Hematopoietic multipotent progenitor cell treated with erythropoietin and hydrocortisone succinate and interleukin-3 and kit ligand, for 17 days (in vitro differentiated cells): ENCODE measurements at regions not wholly inside any gene's neighbourhood (a gene's known extent, or its start where the extent isn't known, plus 50 kb on each side); places are given as distances from the start of the nearest gene placed in this dataset.

ENCODE experiments used
- DNase-seq: peaks from one replicate; pipeline ENCODE4 v3.0.0-alpha.2; 2015; ENCODE audit warnings: low spot score

DNA sequence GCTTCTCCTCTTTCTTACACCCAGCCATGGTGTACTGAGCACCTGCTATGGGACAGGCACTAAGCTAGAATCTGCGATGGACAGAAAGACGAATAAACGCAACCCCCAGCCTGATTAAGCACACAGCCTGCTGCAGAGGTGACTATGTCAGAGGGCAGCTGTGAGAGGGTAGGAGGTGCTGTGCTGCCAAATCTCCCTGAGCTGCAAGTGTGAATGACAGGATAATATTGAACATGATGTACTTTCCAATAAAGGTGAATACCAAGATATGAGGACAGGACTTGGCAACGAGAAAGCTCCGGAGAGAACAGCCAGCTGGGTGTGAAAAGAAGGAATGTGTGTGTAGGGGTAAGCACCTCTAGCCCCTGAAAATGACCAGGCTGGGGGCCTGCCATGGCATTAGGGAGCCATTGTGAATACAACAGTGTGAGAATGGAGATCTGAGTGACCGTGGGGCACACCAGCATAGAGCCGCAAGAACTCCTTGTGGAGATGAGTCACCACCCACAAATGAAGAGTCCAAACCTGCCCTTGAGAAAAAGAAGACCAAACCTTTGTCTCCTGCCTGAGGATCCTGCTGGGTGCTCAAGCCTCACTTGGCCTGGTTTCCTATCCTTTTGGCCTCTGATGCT, 83.0 kb upstream of the ATF3 start:
- DNase-seq: no peak

DNA sequence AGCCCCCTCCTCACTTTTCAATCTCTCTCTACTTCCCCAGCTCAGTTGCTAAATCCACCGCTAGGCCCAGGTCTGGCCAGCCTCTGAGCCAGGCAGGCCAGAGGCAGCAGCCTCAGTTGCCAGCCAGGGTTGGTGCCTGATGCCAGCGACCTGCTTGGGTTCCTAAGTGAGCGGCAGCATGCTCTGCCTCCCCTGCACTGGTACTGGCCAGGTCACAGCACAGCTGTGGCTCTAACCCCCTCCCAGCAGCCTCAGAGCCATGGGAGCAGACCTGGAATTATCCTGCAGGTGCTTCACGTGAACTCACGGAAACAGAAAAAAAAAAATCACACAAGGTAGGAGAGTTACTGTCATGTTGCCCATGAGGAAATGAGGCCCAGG, 82.5 kb upstream of the ATF3 start:
- no peak for DNase-seq

DNA sequence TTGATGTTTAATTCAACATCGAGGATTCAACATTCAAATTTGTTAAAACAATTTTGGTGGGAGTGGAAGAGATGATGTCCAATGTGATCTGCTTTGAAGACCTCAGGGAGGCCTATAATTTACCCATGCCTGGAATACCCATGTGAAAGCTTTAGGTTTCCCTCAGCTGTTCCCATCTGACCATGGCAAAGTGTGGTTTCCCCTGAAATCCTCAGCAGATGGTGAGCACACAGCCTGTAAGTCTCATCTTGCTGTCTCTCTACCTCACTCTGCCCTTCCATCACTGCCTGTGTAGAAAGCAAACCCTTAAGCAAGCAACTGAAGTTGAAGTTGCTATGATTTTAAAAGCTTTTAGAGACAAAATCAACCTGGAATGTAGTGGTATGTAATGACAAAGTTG, 80.1 kb upstream of the ATF3 start:
- DNase-seq: no peak

DNA sequence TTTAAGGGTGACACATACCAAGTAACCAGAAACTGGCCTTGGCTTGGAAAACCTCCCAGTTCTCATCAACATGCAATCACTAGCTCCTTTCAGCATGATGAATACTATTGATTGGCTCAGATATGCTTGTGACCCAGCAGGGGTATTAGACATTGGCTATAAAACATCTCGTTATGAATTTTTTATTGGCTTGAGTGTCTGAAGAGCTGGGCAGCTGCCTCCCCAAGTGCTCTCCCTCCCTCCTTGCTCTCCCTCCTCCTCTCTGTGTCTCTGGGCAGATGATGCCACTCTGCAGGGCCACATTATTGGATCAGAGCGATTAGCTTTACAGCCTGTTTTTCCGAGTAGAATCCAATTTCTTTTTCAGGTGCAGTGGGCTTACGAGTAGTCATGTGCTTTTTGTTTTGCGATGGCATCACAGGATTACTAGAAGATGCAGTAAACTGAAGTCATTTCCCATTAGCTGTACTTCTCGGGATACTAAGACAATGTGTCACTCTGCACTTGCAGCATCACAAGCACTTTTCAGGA, 79.3 kb upstream of the ATF3 start:
- DNase-seq: no peak

DNA sequence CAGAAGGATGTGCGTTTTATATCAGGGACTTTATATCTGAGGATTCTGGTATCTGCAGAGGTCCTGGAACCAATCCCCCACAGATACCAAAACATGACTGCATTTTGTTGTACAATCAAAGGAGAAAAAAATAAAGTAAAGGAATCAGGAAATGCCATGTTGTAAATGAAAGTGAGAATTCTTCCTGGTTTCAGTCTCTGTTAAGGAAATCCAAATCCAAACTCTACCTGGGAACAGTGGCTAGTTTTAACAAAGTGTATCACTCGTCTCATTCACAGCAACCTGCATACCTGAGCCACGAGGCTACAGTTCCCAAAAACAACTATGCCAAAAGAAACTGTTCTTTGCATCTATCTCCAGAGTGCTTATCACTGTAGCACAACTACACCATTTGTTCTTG, 77.3 kb upstream of the ATF3 start:
- DNase-seq: no peak

DNA sequence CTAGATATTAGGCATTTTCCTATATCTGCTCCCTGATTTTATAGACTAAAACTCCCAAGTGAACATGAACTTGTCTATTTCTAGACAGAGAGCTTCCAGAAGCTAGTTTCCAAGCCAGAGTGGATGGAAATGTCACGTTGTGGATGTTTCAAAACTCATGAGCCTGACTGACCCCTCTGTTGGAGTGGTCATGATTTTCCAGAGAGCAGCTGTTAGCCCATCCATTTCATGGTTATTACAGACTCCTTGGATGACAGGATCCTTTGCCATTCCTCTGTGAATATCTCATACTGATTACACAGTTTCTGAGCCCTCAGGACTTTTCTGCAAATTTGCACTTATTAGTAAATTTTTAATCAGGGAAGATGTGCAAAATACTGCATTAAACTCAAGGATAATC, 76.8 kb upstream of the ATF3 start:
- DNase-seq: no peak

DNA sequence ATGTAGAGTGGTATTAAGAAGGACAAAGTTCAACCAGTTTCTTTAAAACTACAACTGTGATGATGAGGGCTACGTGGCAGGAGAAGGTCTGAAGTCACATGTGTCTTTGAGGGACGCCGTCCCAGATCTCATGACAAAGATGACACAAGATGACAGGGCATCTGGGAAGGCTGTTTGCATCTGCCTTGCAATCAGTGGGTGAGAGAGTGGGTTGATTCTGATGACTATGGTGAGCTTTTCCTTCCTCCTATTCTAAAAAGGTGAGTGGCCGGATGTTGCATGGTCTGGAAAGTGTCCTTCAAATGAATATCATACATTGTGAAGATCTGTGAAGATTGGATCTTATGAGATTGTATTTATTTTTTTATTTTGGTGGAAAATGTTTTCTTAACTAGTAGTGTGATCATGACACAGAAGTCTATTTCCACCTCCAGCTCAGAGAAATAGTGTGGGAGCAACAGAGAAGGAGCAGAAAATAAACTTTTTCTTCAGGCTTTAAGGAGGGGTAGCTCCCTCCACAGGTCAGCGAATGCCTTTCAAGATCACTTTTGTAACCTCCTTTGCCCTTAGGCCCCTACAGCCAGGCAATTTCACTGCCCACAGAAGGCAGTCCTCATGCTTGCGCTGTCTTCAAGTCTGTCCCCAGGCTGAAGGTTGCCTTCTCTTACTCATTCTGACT, 76.0 kb upstream of the ATF3 start:
- no peak for DNase-seq

DNA sequence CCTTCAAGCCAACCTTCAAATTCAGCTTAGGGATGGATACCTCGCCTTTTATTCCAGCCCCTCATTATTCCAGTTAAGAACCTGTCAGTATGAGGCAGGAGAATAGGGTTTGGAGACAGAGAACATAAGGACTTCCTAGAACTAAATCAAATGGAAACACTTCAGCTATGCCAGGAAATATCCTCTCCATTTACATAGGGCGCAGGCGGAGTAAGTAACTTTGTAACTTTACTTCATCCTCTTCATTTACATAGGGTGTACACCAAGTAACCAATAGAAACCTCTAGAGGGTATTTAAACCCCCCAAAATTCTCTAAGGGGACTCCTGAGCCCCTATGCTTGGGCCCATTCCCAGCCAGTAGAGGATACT, 75.4 kb upstream of the ATF3 start:
- no peak for DNase-seq

DNA sequence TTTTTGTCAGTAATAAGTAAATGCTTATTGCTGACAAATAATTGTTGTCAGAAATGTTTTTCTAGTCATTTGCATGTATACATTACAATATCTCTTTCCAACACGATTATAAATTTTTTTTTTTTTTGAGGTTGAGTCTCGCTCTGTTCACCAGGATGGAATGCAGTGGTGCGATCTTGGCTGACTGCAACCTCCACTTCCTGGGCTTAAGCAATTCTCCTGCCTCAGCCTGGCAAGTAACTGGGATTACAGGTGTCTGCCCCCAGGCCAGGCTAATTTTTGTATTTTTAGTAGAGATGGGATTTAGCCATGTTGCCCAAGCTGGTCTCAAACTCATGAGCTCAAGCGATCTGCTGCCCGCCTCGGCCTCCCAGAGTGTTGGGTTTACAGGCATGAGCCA, 72.0 kb upstream of the ATF3 start:
- no peak for DNase-seq

DNA sequence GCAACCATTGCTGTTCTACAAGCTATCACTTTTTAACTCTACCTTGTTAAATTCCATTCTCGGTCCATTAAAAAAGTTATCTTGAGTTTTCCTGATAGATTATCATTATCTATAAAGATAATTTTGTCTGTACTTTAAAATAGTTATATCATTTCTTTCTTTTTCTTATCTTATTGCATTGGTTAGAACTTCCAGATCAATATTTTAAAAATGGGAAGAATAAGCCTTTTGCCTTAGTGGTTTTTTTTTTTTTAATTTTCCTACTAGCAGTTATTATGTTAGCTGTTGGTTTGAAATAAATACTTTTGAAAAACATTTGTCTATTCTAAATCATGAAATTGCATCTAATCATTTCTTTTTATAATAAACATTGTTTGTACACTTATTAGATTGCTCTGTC, 71.0 kb upstream of the ATF3 start:
- no peak for DNase-seq

DNA sequence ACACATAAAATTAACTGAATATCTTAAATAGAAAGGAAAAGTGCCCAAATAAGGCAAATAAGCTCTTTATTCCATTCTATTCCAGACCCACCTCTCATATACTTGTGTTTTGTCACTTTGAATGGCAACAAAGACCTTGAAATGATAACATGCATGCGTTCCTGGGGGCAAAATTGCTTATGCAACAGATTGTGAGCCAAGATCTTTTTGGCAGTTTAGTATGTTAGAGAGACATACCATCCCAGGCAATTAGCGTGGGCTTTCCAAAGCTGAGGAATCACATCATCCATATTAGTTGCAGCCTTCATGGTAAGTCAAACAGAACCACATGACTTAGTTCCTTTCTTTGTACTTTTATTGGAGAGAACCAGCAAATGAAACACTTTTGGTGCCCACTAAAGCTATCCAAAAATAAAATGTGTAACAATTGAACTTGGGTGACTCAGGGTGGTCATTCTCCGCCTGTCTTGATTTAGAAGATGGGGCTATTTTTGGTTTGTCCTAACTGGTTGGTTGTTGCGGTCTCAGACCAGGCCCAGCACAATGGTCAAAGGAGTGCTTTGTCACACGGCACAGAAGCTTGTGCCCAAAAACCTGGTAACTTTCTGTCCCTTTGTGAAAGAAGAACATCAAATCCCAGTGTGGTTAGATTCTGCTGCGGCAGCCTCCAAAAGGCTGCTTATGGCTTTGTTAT, 68.7 kb upstream of the ATF3 start:
- DNase-seq: no peak

DNA sequence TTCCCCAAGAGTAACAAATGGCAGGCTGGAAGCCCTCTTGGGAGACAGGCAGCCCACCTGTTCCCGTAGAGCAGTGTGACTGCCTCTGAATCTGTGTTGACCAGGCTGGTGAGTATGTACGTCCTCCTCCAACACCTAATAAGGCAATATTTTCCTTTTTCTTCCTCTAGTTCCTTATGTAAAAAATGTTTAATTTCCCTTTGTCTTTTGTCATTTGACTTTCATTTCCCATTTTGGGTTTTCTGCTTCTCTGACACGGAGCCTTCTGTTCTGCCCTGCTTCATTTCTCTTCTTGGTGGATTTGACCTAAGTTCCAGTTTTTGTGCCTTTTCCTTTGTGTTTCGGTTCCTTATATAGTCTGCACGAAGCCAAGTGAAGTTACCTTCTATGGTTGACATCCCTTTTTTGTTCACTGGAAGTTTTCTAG, 65.8 kb upstream of the ATF3 start:
- DNase-seq: no peak

DNA sequence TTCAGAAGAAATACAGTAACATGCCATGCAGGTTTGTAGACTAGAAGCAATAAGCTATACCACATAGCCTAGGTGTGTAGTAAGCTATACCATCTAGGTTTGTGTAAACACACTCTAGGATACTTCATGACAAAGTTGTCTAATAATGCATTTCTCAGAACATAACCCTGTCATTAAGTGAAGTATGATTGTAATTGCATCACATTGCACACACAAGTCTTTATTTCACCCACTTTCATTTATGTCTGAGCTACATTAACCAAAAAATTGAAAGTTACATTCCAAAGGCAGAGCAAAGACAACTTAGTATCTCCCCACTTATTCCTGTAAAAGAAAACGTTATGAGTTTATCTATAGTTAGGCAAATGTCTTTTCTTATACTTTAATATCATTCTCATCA, 64.5 kb upstream of the ATF3 start:
- DNase-seq: no peak

DNA sequence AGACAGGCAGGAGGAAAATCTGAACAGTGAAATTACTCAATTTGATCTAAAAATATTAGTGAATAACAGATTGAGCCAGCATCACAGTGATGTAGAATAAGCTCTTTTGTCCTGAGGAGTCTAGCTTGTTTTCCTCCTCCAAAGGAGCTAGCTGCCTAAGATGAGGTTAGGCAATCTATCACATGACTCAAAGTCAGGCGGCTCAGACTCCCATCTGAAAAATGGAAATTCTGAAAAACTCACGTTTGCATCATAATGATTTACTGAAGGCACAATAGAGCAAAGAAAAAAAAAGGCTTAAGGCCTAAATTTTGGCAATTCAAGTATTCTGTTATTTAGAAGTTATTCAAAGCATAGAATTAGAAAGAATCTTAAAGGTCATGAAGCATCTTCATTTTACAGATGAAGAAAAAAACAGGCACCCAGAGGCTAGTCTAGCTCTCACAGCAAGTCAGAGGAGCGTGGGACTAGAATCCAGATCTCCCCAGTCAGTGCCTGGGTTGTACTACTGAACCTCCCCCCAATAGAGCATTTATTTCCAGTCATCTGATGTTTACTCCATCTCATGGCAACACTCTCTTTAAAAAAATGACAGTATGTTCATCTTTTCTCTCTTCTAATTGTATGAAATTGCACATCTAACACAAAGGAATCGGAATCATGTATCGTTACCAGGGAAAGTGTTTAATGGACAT, 62.5 kb upstream of the ATF3 start:
- no peak for DNase-seq

DNA sequence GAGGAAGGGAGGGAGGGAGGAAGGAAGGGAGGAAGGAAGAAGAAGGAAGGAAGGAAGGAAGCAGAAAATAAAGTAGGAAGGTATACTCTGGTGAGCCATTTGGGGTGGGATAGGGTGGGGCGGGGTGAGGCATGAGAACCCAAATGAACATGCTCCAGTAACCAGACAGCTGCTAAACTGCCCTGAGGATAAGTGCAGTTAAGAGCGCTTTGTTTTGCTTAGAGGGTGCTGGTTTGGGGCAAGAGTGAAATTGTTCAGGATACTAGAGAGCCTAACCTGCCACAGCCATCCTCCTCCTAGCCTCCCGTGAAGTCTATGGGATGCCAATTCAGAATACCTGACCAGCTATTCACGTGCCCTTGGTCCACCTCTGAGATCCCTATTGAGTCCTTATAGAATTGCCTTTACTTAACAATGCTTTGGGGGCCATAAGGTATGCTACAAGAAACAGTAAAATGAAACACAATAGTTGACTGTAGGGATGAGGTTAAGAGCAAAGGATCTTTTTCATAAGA, 59.0 kb upstream of the ATF3 start:
- no peak for DNase-seq

DNA sequence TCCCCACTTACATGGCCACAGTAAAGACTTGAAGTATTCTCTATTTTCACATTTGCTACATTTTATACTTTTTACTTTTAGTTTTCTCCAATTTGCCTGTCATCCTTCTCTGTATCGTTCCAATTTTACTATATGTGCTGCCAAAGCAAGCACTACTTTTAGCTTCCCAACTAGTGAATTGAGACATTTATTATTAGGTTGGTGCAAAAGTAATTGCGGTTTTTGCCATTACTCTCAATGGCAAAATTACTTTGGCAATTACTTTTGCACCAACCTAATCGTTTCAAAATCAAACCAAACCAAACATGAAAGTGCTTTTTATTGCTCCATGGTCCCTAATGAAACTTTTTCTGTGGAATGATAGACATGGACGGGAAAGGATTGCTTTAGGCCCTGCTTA, 56.6 kb upstream of the ATF3 start:
- DNase-seq: no peak

DNA sequence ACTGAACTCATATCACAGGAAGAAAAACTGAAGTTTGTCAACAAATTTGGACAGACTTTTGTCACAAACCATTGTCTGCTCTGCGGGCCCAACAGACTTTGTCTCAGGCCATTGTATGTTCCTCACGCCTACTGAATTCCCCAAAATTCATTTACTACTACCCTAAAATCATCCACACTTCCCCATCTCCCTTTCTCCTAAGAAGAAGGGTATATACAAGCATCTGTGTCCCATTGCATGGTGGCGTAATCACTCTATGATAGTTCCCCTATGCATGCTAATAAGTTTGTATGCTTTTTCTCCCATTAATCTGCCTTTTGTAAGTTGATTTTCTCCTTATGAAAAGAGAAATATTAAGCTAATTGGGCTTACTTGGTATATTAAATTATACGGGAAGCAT, 54.9 kb upstream of the ATF3 start:
- no peak for DNase-seq

DNA sequence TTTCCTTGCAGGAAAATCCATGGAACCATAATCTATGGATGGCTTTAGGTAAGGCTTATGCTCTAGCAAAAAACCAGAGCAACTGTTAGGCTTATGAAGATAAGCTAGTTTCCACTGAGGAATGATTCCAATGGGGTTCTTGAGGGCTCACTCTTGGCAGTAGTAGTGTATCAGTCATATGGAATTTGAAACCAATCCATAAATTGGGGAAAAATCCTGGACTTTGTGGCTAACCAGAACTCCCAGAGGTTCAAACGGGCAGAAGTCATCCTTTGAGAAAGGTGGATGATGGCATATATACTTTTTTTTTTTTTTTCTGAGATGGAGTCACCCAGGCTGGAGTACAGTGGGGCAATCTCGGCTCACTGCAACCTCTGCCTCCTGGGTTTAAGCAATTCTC, 54.2 kb upstream of the ATF3 start:
- no peak for DNase-seq

DNA sequence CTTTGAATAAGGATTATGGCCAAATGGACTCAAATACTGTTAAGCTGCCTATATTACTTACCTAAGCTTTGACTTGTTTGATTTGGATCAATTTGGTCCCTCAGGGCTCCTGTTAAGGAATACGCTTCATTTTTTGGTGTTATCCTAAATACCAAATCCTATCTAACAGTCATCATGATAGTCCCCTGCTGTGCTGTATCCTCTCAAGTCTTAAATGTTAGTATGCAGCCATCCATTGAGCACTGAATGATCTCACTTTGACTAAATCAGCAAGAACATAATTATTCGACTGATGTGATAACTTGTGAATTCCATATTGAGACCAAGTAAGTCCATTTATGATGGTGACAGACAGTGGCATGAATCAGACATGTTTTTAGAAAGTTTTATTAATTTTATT, 53.1 kb upstream of the ATF3 start:
- DNase-seq: no peak

DNA sequence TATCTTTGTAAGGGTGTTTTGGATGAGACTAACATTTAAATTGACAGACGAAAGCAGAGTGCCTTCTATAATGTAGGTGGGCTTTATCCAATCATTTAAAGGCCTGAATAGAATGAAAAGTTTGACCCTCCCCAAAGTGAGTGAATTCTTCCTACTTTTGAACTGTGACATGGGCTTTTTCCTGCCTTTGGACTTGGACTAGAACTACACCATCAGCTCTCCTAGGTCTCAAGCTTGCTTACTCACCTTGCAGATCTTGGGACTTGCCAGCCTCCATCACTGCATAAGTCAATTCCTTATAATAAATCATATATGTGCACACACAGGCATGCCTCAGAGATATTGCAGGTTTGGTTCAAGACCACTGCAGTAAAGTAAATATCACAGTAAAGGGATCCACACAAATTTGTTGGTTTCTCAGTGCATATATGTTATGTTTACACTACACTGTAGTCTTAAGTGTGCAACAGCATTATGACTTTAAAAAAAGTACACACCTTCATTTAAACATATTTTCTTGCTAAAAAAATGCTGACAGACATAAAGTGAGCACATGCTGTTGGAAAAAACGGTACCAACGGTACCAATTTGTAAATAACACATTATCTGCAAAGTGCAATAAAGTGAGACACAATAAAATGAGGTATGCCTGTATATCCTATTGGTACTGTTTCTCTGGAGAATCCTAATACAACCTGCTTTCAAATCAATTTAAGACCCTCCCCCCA, 51.6 kb upstream of the ATF3 start:
- DNase-seq: no peak

DNA sequence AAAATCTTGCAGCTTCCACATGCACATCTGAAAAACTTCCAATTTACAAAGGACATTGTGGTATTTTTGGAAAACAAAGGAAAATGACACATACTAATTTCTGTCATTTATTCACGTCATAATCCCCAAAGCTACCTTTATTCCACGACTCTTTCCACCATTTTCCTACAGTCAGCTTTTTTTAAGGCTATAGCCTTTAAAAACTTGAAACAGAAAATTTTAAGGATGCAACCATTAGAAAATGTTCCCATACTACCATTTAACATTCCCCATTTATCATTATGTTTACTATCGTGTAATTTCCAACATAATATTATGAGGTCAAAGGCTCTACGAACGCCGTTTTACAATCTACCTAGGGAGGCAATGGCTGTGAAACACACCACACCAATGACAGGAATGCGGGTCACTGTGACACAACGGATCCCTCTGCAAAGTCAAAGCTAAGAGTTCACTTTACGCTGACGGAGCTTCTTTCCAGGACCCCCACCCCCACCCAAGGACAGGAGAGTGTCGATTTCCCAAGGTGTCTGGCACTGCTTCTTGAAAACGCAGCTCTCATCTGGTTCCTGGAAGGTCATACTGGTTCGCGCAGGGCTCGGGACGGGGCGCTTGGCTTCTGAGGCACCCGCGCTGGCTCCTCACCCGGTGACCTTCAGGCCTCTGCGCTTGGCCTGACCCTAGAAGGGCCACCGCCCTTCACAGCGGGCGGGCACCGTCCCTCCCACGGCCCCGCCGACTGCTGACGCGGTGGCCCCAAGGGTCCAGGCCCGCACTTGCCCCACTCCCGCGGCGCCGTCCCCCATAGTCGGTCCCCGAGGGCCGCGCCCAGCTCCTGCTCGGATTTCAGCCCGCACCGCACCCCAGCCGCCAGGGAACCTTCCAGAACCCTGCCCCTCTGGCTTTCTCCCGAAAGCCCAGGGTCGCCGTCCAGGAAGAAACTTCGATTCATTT, 50.5 kb upstream of the ATF3 start:
- DNase-seq: peak; percentile 62
